Endodermal cell (in vitro differentiated cells): ENCODE measurements at regions not wholly inside any gene's neighbourhood (a gene's known extent, or its start where the extent isn't known, plus 50 kb on each side); places are given as distances from the start of the nearest gene placed in this dataset.

Experiments
- DNase-seq: peaks from one replicate; pipeline ENCODE4 v3.0.0-alpha.2; 2017
- H3K27ac ChIP-seq: 2 replicates; pipeline ENCODE4 v1.5.1; 2013; ENCODE audit warnings: mild to moderate bottlenecking, low read depth, low read length, moderate library complexity
- H3K27me3 ChIP-seq: 2 replicates; pipeline ENCODE4 v1.6.1; 2013; ENCODE audit warnings: mild to moderate bottlenecking, low read length, moderate library complexity; ENCODE audit not compliant: insufficient read depth, control insufficient read depth, poor library complexity, severe bottlenecking
- H3K36me3 ChIP-seq: 2 replicates; pipeline ENCODE4 v1.7.0; 2013; ENCODE audit warnings: mild to moderate bottlenecking, low read length, moderate library complexity; ENCODE audit not compliant: control insufficient read depth, insufficient read depth
- H3K4me1 ChIP-seq: one replicate; pipeline ENCODE4 v1.7.0; 2013; ENCODE audit warnings: low read length; ENCODE audit not compliant: control insufficient read depth, insufficient read depth
- H3K4me3 ChIP-seq: 2 replicates; pipeline ENCODE4 v1.5.1; 2013; ENCODE audit warnings: mild to moderate bottlenecking, low read length, moderate library complexity
- H3K9ac ChIP-seq: 2 replicates; pipeline ENCODE4 v1.6.1; 2013; ENCODE audit warnings: mild to moderate bottlenecking, low read length, moderate library complexity; ENCODE audit not compliant: poor library complexity, severe bottlenecking; ENCODE audit errors: extremely low read depth
- H3K9me3 ChIP-seq: 2 replicates; pipeline ENCODE4 v1.6.1; 2013; ENCODE audit warnings: mild to moderate bottlenecking, low read length, moderate library complexity; ENCODE audit not compliant: control insufficient read depth
- H3K27ac Mint-ChIP-seq: 2 replicates; pipeline ENCODE4 v1.8.0; 2020; ENCODE audit warnings: mixed read lengths
- H3K27me3 Mint-ChIP-seq: 2 replicates; pipeline ENCODE4 v1.8.0; 2021; ENCODE audit warnings: mild to moderate bottlenecking, mixed read lengths; ENCODE audit not compliant: insufficient read depth
- H3K36me3 Mint-ChIP-seq: 2 replicates; pipeline ENCODE4 v1.8.0; 2020; ENCODE audit warnings: low read depth, mixed read lengths
- H3K4me1 Mint-ChIP-seq: 2 replicates; pipeline ENCODE4 v1.8.0; 2020; ENCODE audit warnings: mixed read lengths
- H3K4me3 Mint-ChIP-seq: 2 replicates; pipeline ENCODE4 v1.8.0; 2020; ENCODE audit warnings: mild to moderate bottlenecking, moderate library complexity, mixed read lengths
- H3K9me3 Mint-ChIP-seq: 2 replicates; pipeline ENCODE4 v1.8.0; 2020; ENCODE audit warnings: mild to moderate bottlenecking, mixed read lengths
- WGBS, 2 experiments: methylation state at CpG; one replicate each; pipeline versions ENCODE4 v1.1.5 to v1.1.7; 2013; ENCODE audit warnings: missing lambda C conversion rate in 2 of 2, mixed read lengths in 1 of 2; ENCODE audit not compliant: insufficient coverage in 1 of 2, insufficient read length in 1 of 2; 5-methylcytosine and 5-hydroxymethylcytosine counted together
- TF ChIP-seq, protein P1 (sequence below): fragments of 200-600 bp; sonication (generic); conservative IDR thresholded peaks from 2 replicates; pipeline ENCODE4 v1.5.0; 2021; ENCODE audit warnings: antibody characterized with exemption, mild to moderate bottlenecking

DNA sequence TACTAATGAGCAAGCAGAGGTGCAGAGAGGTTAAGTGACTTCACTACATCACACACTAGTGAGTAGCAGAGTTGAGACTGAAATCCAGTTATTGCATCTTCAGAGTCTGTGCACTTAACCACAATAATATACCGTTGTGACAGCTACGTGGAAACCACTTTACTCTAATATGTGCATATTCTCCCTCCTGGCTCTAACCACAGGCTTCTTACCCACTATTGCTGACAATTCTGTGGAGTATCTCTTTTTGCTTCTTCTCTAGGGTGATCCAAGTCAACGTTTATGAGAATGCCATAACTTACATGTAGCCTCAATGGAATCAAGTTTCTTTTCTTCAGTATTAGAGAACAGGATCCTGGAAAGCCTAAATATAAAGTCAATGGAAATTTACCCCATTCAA lies 64.2 kb upstream of the MEOX2 start:
- no peaks in the 10 kb centered on the region for H3K4me1 ChIP-seq
- 87 to 93% methylated on average over 2 to 3 of the region's 3 CpGs for WGBS, 2 experiments
- no peaks in the 10 kb centered on the region for H3K27me3 ChIP-seq
- peaks cover 3% of the 10 kb centered on the region for H3K9me3 ChIP-seq
- Mint-ChIP-seq H3K4me3 (no peak overlapping the region), H3K27ac (no peak overlapping the region), H3K9me3 (no peaks in the 10 kb centered on the region), H3K36me3 (no peaks in the 10 kb centered on the region), H3K27me3 (no peaks in the 10 kb centered on the region), H3K4me1 (no peaks in the 10 kb centered on the region)
- H3K9ac ChIP-seq: no peak overlapping the region
- H3K4me3 ChIP-seq: no peak overlapping the region
- TF ChIP-seq, protein P1, sequence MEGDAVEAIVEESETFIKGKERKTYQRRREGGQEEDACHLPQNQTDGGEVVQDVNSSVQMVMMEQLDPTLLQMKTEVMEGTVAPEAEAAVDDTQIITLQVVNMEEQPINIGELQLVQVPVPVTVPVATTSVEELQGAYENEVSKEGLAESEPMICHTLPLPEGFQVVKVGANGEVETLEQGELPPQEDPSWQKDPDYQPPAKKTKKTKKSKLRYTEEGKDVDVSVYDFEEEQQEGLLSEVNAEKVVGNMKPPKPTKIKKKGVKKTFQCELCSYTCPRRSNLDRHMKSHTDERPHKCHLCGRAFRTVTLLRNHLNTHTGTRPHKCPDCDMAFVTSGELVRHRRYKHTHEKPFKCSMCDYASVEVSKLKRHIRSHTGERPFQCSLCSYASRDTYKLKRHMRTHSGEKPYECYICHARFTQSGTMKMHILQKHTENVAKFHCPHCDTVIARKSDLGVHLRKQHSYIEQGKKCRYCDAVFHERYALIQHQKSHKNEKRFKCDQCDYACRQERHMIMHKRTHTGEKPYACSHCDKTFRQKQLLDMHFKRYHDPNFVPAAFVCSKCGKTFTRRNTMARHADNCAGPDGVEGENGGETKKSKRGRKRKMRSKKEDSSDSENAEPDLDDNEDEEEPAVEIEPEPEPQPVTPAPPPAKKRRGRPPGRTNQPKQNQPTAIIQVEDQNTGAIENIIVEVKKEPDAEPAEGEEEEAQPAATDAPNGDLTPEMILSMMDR: no peak
- no peak overlapping the region for H3K27ac ChIP-seq
- H3K36me3 ChIP-seq: no peaks in the 10 kb centered on the region
- no peak for DNase-seq

DNA sequence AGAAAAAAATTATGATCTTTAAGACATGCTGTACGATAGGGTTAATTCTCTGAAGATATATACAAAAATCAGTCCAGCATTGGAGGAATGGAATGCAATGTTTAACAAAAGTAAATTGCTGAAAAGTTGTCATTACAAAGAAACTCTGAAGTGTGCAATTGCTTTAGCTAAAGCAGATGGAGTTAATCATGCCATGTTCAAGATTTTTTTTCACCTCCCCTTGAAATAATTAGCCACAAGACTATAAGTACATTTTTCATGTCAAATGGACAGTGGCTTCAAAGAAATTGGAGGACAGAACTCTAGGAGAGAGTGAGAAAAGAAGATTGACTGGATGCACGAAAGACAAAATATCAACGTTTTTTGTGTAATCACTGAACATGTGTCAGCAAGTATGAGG lies 63.1 kb upstream of the MEOX2 start:
- Mint-ChIP-seq H3K27ac (no peak overlapping the region), H3K9me3 (no peaks in the 10 kb centered on the region), H3K27me3 (no peaks in the 10 kb centered on the region), H3K4me1 (no peaks in the 10 kb centered on the region), H3K36me3 (no peaks in the 10 kb centered on the region), H3K4me3 (no peak overlapping the region)
- no peak for DNase-seq
- TF ChIP-seq, protein P1: no peak
- no peaks in the 10 kb centered on the region for H3K27me3 ChIP-seq
- WGBS, 2 experiments: 94 to 97% methylated on average over 2 to 3 of the region's 3 CpGs
- H3K9me3 ChIP-seq: no peaks in the 10 kb centered on the region
- no peak overlapping the region for H3K4me3 ChIP-seq
- H3K36me3 ChIP-seq: no peaks in the 10 kb centered on the region
- H3K9ac ChIP-seq: no peak overlapping the region
- no peaks in the 10 kb centered on the region for H3K4me1 ChIP-seq
- H3K27ac ChIP-seq: no peak overlapping the region

DNA sequence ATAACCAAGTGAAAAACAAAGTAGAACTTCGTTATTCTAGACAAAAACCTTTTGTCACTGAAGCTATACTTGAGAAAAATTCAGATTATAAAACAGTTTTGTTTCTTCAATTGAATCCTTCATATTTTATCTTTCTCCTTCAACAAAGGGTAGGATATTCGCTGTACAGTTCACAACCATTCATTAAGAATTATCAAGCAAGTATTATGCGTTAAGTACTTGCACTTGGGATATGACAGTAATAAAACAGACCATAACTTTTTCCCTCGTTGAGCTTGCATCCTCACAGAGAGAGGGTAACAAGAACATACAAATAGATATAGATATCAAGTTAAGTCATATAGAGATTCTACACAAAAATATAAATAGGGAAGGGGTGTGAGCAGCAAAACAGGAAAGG lies 61.2 kb upstream of the MEOX2 start:
- Mint-ChIP-seq H3K4me3 (no peak overlapping the region), H3K9me3 (no peaks in the 10 kb centered on the region), H3K36me3 (no peaks in the 10 kb centered on the region), H3K27ac (no peak overlapping the region), H3K27me3 (no peaks in the 10 kb centered on the region), H3K4me1 (no peaks in the 10 kb centered on the region)
- no peaks in the 10 kb centered on the region for H3K4me1 ChIP-seq
- no peak overlapping the region for H3K27ac ChIP-seq
- TF ChIP-seq, protein P1: no peak
- no peak for DNase-seq
- no peaks in the 10 kb centered on the region for H3K27me3 ChIP-seq
- H3K9me3 ChIP-seq: no peaks in the 10 kb centered on the region
- no peaks in the 10 kb centered on the region for H3K36me3 ChIP-seq
- H3K4me3 ChIP-seq: no peak overlapping the region
- no peak overlapping the region for H3K9ac ChIP-seq
- WGBS, 2 experiments: 79 to 81% methylated on average over 2 to 4 of the region's 4 CpGs
